ENCODE measurements at regions not wholly inside any gene's neighbourhood (a gene's known extent, or its start where the extent isn't known, plus 50 kb on each side); places are given as distances from the start of the nearest gene placed in this dataset.
"Not testable (repeated sequence)": the region's sequence is repeated elsewhere in the genome, so short reads cannot be mapped to it uniquely, and the experiment has no call there.

DNA sequence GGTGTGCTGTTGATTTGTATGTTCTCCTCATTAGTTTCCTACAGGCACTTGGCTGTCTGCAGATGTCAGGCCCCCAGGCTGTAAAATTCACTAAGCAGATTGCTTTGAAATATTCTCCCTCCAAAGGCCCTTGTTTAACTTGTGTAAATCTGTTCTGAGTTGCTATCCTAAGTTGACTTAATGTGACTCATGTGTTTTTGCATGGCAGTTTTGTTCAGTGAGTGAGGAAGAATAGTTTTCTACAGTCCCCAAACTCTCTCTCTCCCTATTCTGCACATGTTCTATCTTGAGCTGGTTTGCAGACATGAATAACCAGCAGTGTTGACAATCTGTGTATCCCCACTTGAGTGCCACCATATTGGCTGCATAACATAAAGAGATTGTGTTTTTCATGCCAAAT lies 1005.4 kb upstream of the DDX18 start:
- Mint-ChIP-seq H3K4me1 (ENCODE audit: low read depth) (no peaks in the 10 kb centered on the region), H3K27ac (no peak overlapping the region), H3K9me3 (peaks cover 13% of the 10 kb centered on the region), H3K27me3 (no peaks in the 10 kb centered on the region), H3K36me3 (ENCODE audit: low read depth) (no peaks in the 10 kb centered on the region), H3K4me3 (no peak overlapping the region)
- intact Hi-C loops (cut with micrococcal nuclease), result no loop called here

DNA sequence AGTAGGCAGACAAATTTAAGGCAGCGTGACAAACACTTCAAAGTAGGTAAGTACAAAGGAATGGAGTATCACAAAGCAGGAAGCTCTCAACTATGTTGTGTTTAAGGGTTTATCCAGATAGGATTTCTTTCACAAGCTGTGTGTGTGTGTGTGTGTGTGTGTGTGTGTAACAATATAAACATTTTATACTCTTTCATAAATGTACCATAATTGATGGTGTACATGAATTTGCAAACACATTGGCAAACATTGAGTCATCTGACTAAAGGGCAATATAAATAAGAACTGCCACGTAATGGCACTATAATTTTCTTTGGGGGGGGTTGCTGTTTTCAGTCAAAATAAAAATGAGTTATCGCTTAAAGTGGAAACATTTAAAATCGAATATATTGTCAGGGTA lies 1004.4 kb upstream of the DDX18 start:
- Mint-ChIP-seq H3K4me3 (no peak overlapping the region), H3K4me1 (ENCODE audit: low read depth) (no peaks in the 10 kb centered on the region), H3K9me3 (peaks cover 3% of the 10 kb centered on the region), H3K36me3 (ENCODE audit: low read depth) (no peaks in the 10 kb centered on the region), H3K27ac (no peak overlapping the region), H3K27me3 (no peaks in the 10 kb centered on the region)
- intact Hi-C loops (cut with micrococcal nuclease), result no loop called here

DNA sequence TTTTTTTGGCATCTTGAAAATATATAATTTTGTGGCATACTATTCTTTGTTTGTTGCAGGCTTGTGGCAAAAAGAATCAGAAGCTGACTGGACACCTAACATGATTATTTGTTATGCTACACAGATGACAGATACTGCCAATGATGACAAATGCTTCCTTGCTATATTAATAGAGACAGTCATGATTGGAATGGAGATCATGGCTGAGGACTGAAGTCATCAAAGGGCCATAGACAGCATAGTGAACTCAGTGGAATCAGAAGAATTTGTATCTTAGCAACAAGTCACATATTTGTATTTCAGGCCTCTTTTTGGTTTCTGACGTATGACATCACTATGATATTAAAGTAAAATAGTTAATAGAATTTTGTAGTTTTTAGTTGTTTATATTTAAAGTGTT lies 1003.8 kb upstream of the DDX18 start:
- intact Hi-C loops (cut with micrococcal nuclease), result no loop called here
- Mint-ChIP-seq H3K4me1 (ENCODE audit: low read depth) (no peaks in the 10 kb centered on the region), H3K9me3 (no peaks in the 10 kb centered on the region), H3K36me3 (ENCODE audit: low read depth) (no peaks in the 10 kb centered on the region), H3K4me3 (no peak overlapping the region), H3K27ac (no peak overlapping the region), H3K27me3 (no peaks in the 10 kb centered on the region)

DNA sequence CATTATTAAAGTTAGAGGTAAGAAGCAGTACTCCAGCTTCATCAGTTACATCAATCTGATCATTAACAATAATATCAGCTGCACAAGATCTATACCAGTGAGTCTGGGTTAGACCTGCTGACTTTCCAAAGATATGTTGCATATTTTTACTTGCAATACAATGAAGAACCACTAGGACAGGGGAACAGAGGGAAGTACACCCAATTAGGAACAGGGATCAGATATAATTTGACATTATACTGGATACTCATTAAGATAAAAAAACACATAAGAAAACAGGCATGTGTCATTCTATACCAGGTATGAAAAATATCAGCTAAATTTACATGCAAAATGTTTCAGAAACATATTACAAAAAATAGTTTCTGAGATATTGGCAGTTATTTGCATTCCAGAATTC lies 995.1 kb upstream of the DDX18 start:
- Mint-ChIP-seq H3K36me3 (ENCODE audit: low read depth) (no peaks in the 10 kb centered on the region), H3K4me3 (no peak overlapping the region), H3K9me3 (no peaks in the 10 kb centered on the region), H3K27me3 (no peaks in the 10 kb centered on the region), H3K27ac (no peak overlapping the region), H3K4me1 (ENCODE audit: low read depth) (no peaks in the 10 kb centered on the region)
- intact Hi-C loops (cut with micrococcal nuclease), result no loop called here

DNA sequence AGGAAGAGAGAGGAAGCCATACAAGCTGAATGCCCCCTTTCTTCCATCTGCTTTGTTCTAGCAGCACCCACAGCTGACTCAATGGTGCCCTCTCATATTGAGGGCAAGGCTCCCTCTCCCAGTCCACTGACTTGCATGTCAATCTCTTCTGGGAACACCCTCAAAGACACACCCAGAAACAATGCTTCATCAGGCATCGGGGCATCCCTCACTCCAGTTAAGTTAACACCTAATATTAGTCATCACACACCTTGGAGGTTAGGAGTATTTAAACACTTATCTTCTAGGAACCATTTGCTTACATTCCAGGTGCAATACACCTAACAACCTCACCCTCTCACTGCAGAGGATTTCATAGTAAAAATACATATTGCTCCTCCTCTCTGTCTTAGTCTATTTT lies 993.5 kb upstream of the DDX18 start:
- no peaks in the 10 kb centered on the region for H3K9me3 Mint-ChIP-seq
- no peak overlapping the region for H3K27ac Mint-ChIP-seq
- intact Hi-C loops (cut with micrococcal nuclease), result no loop called here
- no peak overlapping the region for H3K4me3 Mint-ChIP-seq
- no peaks in the 10 kb centered on the region for H3K4me1 Mint-ChIP-seq (ENCODE audit: low read depth)
- H3K36me3 Mint-ChIP-seq (ENCODE audit: low read depth), result no peaks in the 10 kb centered on the region
- no peaks in the 10 kb centered on the region for H3K27me3 Mint-ChIP-seq

DNA sequence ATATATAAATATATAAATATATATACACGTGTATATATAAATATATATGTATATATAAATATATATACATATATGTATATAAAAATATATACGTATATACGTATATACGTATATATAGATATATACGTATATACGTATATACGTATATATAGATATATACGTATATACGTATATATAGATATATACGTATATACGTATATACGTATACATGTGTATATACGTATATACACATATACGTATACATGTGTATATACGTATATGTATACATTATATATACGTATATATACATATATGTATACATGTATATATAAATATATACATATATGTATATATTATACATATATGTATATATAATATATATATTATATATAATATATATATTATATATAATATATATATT lies 984.9 kb upstream of the DDX18 start:
- H3K27ac Mint-ChIP-seq; H3K36me3 Mint-ChIP-seq (ENCODE audit: low read depth); H3K4me1 Mint-ChIP-seq (ENCODE audit: low read depth); H3K9me3 Mint-ChIP-seq; H3K4me3 Mint-ChIP-seq; H3K27me3 Mint-ChIP-seq; intact Hi-C loops (cut with micrococcal nuclease): not testable (repeated sequence)

DNA sequence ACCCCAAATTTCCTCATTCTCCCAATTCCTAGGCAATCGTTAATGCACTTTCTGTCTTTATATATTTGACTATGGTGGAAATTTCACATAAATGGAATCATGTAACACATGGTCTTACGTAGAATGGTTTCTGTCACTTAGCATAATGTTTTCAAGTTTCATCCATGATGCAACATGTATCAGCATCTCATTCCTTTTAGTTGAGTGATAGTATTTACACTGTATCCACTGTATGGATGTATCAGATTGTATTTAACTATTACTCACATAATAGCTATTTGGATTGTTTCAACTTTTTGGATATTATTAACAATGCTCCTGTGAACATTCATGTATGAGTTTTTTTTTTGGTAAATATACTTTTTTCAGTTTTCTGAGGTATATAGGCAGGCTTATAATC lies 982.3 kb upstream of the DDX18 start:
- no peaks in the 10 kb centered on the region for H3K27me3 Mint-ChIP-seq
- intact Hi-C loops (cut with micrococcal nuclease), result no loop called here
- no peaks in the 10 kb centered on the region for H3K4me1 Mint-ChIP-seq (ENCODE audit: low read depth)
- H3K27ac Mint-ChIP-seq, result no peak overlapping the region
- no peaks in the 10 kb centered on the region for H3K36me3 Mint-ChIP-seq (ENCODE audit: low read depth)
- H3K4me3 Mint-ChIP-seq, result no peak overlapping the region
- H3K9me3 Mint-ChIP-seq, result no peaks in the 10 kb centered on the region

DNA sequence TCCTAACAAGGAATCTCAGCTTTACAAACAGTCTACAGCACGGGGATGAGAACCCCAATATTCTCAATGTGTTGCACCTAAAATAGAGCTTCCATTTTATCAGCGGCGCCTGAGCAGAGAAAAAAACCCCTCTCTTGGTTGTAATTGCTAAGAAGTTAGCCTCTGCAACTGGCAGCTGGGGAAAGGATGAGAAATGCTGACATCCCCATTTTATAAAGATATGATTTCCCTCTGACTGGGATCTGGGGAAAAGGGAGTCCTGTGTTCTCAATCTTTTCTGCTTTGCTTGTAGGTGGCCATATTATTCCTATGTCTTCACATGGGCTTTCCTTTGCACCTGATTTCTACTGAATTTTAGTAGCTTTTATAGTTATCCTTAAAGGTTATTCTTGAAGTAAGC lies 981.4 kb upstream of the DDX18 start:
- H3K36me3 Mint-ChIP-seq (ENCODE audit: low read depth), result no peaks in the 10 kb centered on the region
- no peaks in the 10 kb centered on the region for H3K4me1 Mint-ChIP-seq (ENCODE audit: low read depth)
- H3K27ac Mint-ChIP-seq, result no peak overlapping the region
- H3K9me3 Mint-ChIP-seq, result no peaks in the 10 kb centered on the region
- no peaks in the 10 kb centered on the region for H3K27me3 Mint-ChIP-seq
- intact Hi-C loops (cut with micrococcal nuclease), result no loop called here
- H3K4me3 Mint-ChIP-seq, result no peak overlapping the region

DNA sequence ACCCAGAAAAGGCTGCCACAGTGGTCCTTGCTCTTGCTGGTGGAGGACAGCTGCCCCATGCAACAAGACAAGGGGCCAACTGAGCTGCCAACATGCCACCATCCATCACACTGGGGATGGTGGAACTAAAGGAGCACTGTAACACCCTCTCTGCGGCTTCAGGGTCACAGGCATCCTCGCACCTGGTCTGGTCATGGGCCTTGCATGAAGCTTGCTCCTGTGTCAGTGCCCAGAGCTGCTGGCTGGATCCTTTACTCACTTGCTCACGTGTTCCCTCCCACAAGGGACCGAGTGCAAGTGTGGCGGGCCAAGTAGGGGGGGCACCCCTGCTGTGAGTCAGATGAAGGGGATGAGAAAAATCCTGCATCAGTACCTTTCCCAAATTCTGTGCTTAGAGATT lies 972.3 kb upstream of the DDX18 start:
- Mint-ChIP-seq H3K4me3 (no peak overlapping the region), H3K9me3 (peaks cover 38% of the 10 kb centered on the region), H3K27me3 (no peaks in the 10 kb centered on the region), H3K4me1 (ENCODE audit: low read depth) (no peaks in the 10 kb centered on the region), H3K36me3 (ENCODE audit: low read depth) (no peaks in the 10 kb centered on the region), H3K27ac (no peak overlapping the region)
- intact Hi-C loops (cut with micrococcal nuclease), result no loop called here

DNA sequence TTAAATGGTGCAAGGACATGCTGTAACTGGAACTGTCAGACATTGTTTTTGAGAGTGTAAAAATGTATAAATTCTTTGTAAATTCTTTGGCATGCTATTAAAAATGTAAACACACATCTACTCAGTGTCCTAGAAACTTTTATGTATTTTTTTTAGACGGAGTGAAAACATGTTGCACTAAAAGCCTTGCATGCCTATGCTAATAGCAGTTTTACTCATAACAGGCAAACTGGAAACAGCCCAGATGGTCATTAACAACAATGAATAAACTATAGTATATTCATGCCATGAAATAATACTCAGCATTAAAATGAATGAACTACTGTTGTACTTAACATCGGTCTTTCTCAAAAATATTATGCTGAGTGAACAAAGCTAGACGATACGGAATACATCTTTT lies 954.8 kb upstream of the DDX18 start:
- no peaks in the 10 kb centered on the region for H3K36me3 Mint-ChIP-seq (ENCODE audit: low read depth)
- peaks cover 45% of the 10 kb centered on the region for H3K9me3 Mint-ChIP-seq
- H3K27ac Mint-ChIP-seq, result no peak overlapping the region
- H3K4me1 Mint-ChIP-seq (ENCODE audit: low read depth), result no peaks in the 10 kb centered on the region
- no peak overlapping the region for H3K4me3 Mint-ChIP-seq
- intact Hi-C loops (cut with micrococcal nuclease), result no loop called here
- no peaks in the 10 kb centered on the region for H3K27me3 Mint-ChIP-seq

DNA sequence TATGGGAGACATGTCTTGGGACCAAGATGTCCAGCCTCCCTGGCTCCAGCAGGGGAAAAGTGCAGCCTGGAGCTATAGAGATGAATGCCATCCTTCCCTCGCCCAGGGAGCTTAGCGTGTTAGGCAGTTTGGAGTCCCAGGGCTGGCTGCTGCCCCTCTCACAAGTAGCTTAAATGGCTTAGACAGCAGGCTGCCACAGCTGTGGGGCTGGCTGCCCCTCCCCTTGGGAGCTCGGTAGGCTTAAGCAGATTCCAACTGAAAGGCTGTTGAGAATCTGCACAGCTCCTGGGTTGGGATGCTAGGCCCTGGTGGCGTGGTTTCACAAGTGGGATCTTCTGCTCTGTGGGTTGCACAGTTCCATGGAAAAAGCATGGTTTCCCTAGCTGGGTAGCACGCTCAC lies 940.5 kb upstream of the DDX18 start:
- no peaks in the 10 kb centered on the region for H3K27me3 Mint-ChIP-seq
- H3K4me3 Mint-ChIP-seq, result no peak overlapping the region
- intact Hi-C loops (cut with micrococcal nuclease), result no loop called here
- H3K4me1 Mint-ChIP-seq (ENCODE audit: low read depth), result no peaks in the 10 kb centered on the region
- peaks cover 54% of the 10 kb centered on the region for H3K9me3 Mint-ChIP-seq
- no peaks in the 10 kb centered on the region for H3K36me3 Mint-ChIP-seq (ENCODE audit: low read depth)
- H3K27ac Mint-ChIP-seq, result no peak overlapping the region

DNA sequence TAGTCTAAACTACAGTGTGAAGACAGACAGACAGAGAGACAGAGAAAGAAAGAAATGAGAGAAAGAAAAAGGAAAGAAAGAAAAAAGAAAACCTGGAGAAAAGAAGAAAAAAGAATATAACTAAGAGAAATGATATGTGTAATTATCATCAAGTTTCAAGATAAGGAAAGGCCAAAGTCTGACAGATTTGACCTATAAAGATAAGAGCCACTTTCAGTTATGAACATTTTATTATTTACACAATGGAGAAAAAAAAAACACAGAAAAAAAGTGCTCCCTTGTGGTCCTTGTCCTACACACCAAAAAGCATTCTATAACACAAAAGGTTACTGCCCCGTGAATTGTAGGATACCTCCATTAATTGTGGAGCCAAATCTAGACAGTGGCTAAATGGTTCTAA lies 937.2 kb upstream of the DDX18 start:
- Mint-ChIP-seq H3K27me3 (no peaks in the 10 kb centered on the region), H3K9me3 (peaks cover 45% of the 10 kb centered on the region), H3K4me1 (ENCODE audit: low read depth) (no peaks in the 10 kb centered on the region), H3K27ac (no peak overlapping the region), H3K4me3 (no peak overlapping the region), H3K36me3 (ENCODE audit: low read depth) (no peaks in the 10 kb centered on the region)
- intact Hi-C loops (cut with micrococcal nuclease), result no loop called here

DNA sequence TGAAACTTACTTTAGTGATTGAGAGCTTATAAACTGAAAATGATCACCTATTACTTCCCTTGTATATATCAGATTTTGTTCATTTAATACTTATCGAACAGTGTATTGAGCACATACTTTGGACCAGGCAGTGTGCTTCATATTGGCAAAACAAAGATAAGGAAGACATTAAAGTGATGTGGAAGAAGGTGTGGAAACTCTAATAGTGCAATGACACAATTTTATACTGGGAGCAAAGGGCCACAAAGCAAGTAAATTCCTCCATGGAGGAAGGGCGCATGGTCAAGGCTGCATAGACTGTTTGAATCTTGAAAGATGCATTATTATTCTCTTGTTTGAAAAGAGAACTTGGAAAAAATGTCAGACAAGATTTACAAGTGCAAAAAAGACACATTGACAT lies 936.5 kb upstream of the DDX18 start:
- Mint-ChIP-seq H3K4me3 (no peak overlapping the region), H3K36me3 (ENCODE audit: low read depth) (no peaks in the 10 kb centered on the region), H3K27me3 (no peaks in the 10 kb centered on the region), H3K27ac (no peak overlapping the region), H3K9me3 (peaks cover 38% of the 10 kb centered on the region), H3K4me1 (ENCODE audit: low read depth) (no peaks in the 10 kb centered on the region)
- intact Hi-C loops (cut with micrococcal nuclease), result no loop called here

DNA sequence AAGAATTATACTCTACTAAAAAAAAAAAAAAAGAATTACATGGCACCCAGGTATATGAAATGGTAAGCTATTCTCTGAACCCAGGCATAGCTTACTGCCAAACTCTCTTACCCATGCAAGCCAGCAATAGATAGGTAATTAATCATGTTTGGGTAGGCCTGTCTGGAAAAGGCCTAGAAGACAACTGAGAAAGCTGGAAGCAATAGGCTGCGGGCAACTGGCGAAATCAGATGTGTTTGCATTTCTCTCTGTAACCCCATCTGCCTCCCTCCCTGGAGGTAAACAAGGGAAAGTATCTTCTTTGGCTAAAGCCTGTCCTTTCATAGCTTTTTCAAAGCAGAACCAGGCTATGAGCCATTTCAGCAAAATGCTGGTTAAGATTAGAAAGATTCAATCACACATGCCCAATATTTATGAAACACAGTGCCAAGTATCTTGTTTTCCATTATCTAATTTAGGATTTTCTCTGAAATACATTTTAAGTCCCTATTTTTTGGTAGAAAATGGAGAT lies 934.8 kb upstream of the DDX18 start:
- H3K27ac Mint-ChIP-seq, result no peak overlapping the region
- no peaks in the 10 kb centered on the region for H3K36me3 Mint-ChIP-seq (ENCODE audit: low read depth)
- no peak overlapping the region for H3K4me3 Mint-ChIP-seq
- H3K27me3 Mint-ChIP-seq, result no peaks in the 10 kb centered on the region
- intact Hi-C loops (cut with micrococcal nuclease), result no loop called here
- no peaks in the 10 kb centered on the region for H3K4me1 Mint-ChIP-seq (ENCODE audit: low read depth)
- peaks cover 32% of the 10 kb centered on the region for H3K9me3 Mint-ChIP-seq

DNA sequence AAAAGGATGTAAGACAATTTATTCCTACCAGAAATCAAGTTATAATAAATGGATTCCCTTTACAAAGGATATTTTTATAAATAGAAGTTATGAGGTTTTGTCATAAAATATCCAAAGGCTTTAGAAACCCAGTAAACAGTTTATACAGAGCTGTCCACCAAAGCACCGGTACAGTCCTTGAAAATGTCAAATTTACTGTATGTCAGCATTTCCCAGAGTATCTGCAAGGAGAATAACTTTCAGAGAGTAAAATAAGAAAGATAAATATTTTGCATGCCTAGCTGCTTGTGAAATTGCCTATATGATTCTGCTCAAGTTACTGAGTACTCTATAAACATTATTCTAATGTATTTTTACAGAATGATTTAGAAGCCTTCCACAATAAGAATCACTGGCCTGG lies 923.3 kb upstream of the DDX18 start:
- no peaks in the 10 kb centered on the region for H3K36me3 Mint-ChIP-seq (ENCODE audit: low read depth)
- no peaks in the 10 kb centered on the region for H3K4me1 Mint-ChIP-seq (ENCODE audit: low read depth)
- H3K27me3 Mint-ChIP-seq, result no peaks in the 10 kb centered on the region
- no peak overlapping the region for H3K4me3 Mint-ChIP-seq
- H3K9me3 Mint-ChIP-seq, result peaks cover 16% of the 10 kb centered on the region
- H3K27ac Mint-ChIP-seq, result no peak overlapping the region
- intact Hi-C loops (cut with micrococcal nuclease), result no loop called here

DNA sequence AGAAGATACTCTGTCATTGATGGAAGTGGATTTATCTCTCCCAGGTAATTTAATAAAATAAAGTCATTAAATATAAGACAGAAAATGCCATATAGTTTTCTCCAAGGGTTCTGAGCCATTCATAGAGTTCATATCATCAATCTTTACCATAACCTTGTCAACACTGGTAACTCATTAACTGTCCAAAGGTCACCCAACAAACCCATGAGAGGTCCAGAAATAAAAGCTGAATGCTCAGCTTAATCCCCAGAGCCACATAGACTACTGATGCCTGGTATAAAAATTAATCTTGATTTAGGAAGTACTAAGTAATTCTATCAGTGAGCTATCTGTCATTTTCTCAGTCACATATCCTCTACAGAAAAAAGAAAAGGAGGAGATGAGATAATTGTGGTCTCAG lies 903.0 kb upstream of the DDX18 start:
- Mint-ChIP-seq H3K36me3 (ENCODE audit: low read depth) (no peaks in the 10 kb centered on the region), H3K9me3 (peaks cover 9% of the 10 kb centered on the region)
- intact Hi-C loops (cut with micrococcal nuclease), result no loop called here

More for the DNA sequence above, 903.0 kb upstream of the DDX18 start:
- Mint-ChIP-seq H3K4me3 (no peak overlapping the region), H3K27ac (no peak overlapping the region), H3K27me3 (no peaks in the 10 kb centered on the region), H3K4me1 (ENCODE audit: low read depth) (no peaks in the 10 kb centered on the region)

All from dendritic cell treated with granulocyte-macrophage colony-stimulating factor and Interleukin-4, amounts not matched to agents 40 ng/mL and 50 ng/mL, for 4 days (primary cell).